ENCODE measurements at regions not wholly inside any gene's neighbourhood (a gene's known extent, or its start where the extent isn't known, plus 50 kb on each side); places are given as distances from the start of the nearest gene placed in this dataset.
"Not testable (repeated sequence)": the region's sequence is repeated elsewhere in the genome, so short reads cannot be mapped to it uniquely, and the experiment has no call there.

GRCh38 chr12:83245156-83245555 lies 558.5 kb downstream of the TMTC2 start:
- no peak overlapping the region for H3K4me3 ChIP-seq (ENCODE audit: low read depth, low read length)
- DNase-seq (ENCODE audit: low read depth): no peak
- no peak for TF ChIP-seq CTCF (IDR thresholded peaks at IDR 0.05; ENCODE audit: low read depth, low read length, missing control alignments)

- no peak for DNase-seq (ENCODE audit: low read depth)
- no peak overlapping the region for H3K4me3 ChIP-seq (ENCODE audit: low read depth, low read length)
- no peak for TF ChIP-seq CTCF (IDR thresholded peaks at IDR 0.05; ENCODE audit: low read depth, low read length, missing control alignments)
Observed at GRCh38 chr12:83244001-83244400, 557.3 kb downstream of the TMTC2 start.

GRCh38 chr12:83233987-83234386 lies 547.3 kb downstream of the TMTC2 start:
- not testable (repeated sequence) for H3K4me3 ChIP-seq (ENCODE audit: low read depth, low read length); DNase-seq (ENCODE audit: low read depth)

- H3K4me3 ChIP-seq (ENCODE audit: low read depth, low read length); DNase-seq (ENCODE audit: low read depth): not testable (repeated sequence)
Observed at GRCh38 chr12:83226960-83227359, 540.3 kb downstream of the TMTC2 start.

- TF ChIP-seq CTCF (IDR thresholded peaks at IDR 0.05; ENCODE audit: low read depth, low read length, missing control alignments): no peak
- DNase-seq (ENCODE audit: low read depth): no peak
- H3K4me3 ChIP-seq (ENCODE audit: low read depth, low read length): no peak overlapping the region
Observed at GRCh38 chr12:83225806-83226205, 539.1 kb downstream of the TMTC2 start.

- no peak for TF ChIP-seq CTCF (IDR thresholded peaks at IDR 0.05; ENCODE audit: low read depth, low read length, missing control alignments)
- H3K4me3 ChIP-seq (ENCODE audit: low read depth, low read length): no peak overlapping the region
- no peak for DNase-seq (ENCODE audit: low read depth)
Observed at GRCh38 chr12:83224012-83224411, 537.3 kb downstream of the TMTC2 start.

- DNase-seq (ENCODE audit: low read depth): no peak
- TF ChIP-seq CTCF (IDR thresholded peaks at IDR 0.05; ENCODE audit: low read depth, low read length, missing control alignments): no peak
- H3K4me3 ChIP-seq (ENCODE audit: low read depth, low read length): no peak overlapping the region
Observed at GRCh38 chr12:83220774-83221173, 534.1 kb downstream of the TMTC2 start.

GRCh38 chr12:83216230-83216629 lies 529.5 kb downstream of the TMTC2 start:
- no peak for TF ChIP-seq CTCF (IDR thresholded peaks at IDR 0.05; ENCODE audit: low read depth, low read length, missing control alignments)
- DNase-seq (ENCODE audit: low read depth): no peak
- H3K4me3 ChIP-seq (ENCODE audit: low read depth, low read length): no peak overlapping the region
